ENCODE measurements at regions not wholly inside any gene's neighbourhood (a gene's known extent, or its start where the extent isn't known, plus 50 kb on each side); places are given as distances from the start of the nearest gene placed in this dataset.

DNA sequence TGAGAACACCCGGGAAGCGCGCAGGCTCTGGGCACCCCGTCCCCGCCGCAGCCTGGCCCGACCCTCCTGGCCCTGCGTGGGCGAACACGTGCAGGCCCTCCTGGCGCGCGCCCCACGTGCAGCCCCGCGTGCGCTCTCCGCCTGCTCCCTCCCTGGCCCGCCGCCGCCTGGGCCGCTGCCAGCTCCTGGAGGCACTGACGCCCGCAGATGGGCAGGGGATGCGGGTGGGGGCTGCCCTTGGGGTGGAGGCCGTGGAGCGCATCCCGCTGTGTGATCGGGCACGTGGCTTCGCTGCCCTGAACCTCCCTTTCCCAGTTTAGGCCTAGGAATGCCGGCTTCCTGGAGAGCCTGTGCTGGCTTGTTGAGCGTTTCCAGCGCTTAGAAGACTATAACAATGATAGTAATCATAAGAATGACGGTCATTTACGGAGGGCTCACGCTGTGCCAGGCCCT is 104.6 kb upstream of the SLC6A6 start:
- TF ChIP-seq, protein P1, sequence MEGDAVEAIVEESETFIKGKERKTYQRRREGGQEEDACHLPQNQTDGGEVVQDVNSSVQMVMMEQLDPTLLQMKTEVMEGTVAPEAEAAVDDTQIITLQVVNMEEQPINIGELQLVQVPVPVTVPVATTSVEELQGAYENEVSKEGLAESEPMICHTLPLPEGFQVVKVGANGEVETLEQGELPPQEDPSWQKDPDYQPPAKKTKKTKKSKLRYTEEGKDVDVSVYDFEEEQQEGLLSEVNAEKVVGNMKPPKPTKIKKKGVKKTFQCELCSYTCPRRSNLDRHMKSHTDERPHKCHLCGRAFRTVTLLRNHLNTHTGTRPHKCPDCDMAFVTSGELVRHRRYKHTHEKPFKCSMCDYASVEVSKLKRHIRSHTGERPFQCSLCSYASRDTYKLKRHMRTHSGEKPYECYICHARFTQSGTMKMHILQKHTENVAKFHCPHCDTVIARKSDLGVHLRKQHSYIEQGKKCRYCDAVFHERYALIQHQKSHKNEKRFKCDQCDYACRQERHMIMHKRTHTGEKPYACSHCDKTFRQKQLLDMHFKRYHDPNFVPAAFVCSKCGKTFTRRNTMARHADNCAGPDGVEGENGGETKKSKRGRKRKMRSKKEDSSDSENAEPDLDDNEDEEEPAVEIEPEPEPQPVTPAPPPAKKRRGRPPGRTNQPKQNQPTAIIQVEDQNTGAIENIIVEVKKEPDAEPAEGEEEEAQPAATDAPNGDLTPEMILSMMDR (IDR thresholded peaks at IDR 0.05; ENCODE audit: poor library complexity) = no peak
- TF ChIP-seq EZH2 (IDR thresholded peaks at IDR 0.05; ENCODE audit: borderline replicate concordance) = no peak
